ENCODE measurements at regions not wholly inside any gene's neighbourhood (a gene's known extent, or its start where the extent isn't known, plus 50 kb on each side); places are given as distances from the start of the nearest gene placed in this dataset.

- FAIRE-seq: no peak
- no peak overlapping the region for H3K4me3 ChIP-seq
- H3K4me2 ChIP-seq (ENCODE audit: control insufficient read depth, insufficient read depth): no peak overlapping the region
- no peak for DNase-seq (ENCODE audit: low read depth, low spot score)
- ChIA-PET RAD21 (ENCODE audit: unreplicated experiment) (no interaction called here), SMC1A (ENCODE audit: uncharacterized antibody, unreplicated experiment) (no interaction called here), POLR2A (interaction anchor here (0.5 kb wide), 1 partner anchor 9 kb away, joined by 3 read pairs; no protein-coding TSS in a partner anchor), CTCF (no interaction called here)
- 18% methylated on average over 3 of the region's 3 CpGs for WGBS (ENCODE audit: insufficient coverage, insufficient replicate concordance, low lambda C conversion rate, missing lambda C conversion rate)
- no peak overlapping the region for H3K27ac ChIP-seq (ENCODE audit: control insufficient read depth, insufficient read depth)
- H3K36me3 ChIP-seq (ENCODE audit: control insufficient read depth in 2 of 2, insufficient read depth in 2 of 2, low read length in 1 of 2): no peaks in the 10 kb centered on the region
- intact Hi-C loops (cut with micrococcal nuclease; ENCODE audit: unreplicated experiment) (no loop called here), in situ Hi-C loops (cut with MboI) (no loop called here)
- no peak for ATAC-seq
- no peaks in the 10 kb centered on the region for H3K9me3 ChIP-seq (replicated peaks; ENCODE audit: control insufficient read depth, insufficient read depth, low read length)
- no peak overlapping the region for H3K9ac ChIP-seq (ENCODE audit: control insufficient read depth, insufficient read depth, low read length)
- no TSS peak for BruUV-seq (replicated peaks)
- no peaks in the 10 kb centered on the region for H3K4me1 ChIP-seq (ENCODE audit: control insufficient read depth, insufficient read depth, low read length)
- H2AFZ ChIP-seq (ENCODE audit: control insufficient read depth, low read depth, low read length): no peak overlapping the region
- no peaks in the 10 kb centered on the region for H3K27me3 ChIP-seq (replicated peaks in 1 of 2; ENCODE audit: control insufficient read depth in 2 of 2, insufficient read depth in 2 of 2, low read length in 1 of 2)
- TF ChIP-seq NFYA (IDR thresholded peaks at IDR 0.05; ENCODE audit: borderline replicate concordance, low read depth, low read length): no peak
- no peak for TF ChIP-seq HDAC6 (IDR thresholded peaks at IDR 0.05; ENCODE audit: unreplicated experiment)
- no peak for TF ChIP-seq BRCA1 (IDR thresholded peaks at IDR 0.05; ENCODE audit: low read depth, low read length)
- TF ChIP-seq SMARCA5 (IDR thresholded peaks at IDR 0.05): no peak
- TF ChIP-seq SIN3A (IDR thresholded peaks at IDR 0.05; ENCODE audit: low read depth, low read length): no peak
- no peak for TF ChIP-seq RBBP5 (conservative IDR thresholded peaks at IDR 0.05)
- no peak for TF ChIP-seq IRF4 (IDR thresholded peaks at IDR 0.05; ENCODE audit: low read depth, low read length)
- no peak for TF ChIP-seq TBL1XR1 (IDR thresholded peaks at IDR 0.05; ENCODE audit: low read depth, low read length)
- no peak for TF ChIP-seq ZNF274 (IDR thresholded peaks at IDR 0.05; ENCODE audit: insufficient read depth, insufficient read length)
- no peak for TF ChIP-seq PAX8 (IDR thresholded peaks at IDR 0.05)
- H3K79me2 ChIP-seq (ENCODE audit: control insufficient read depth, insufficient read depth, low read length): no peaks in the 10 kb centered on the region
- H4K20me1 ChIP-seq (ENCODE audit: control insufficient read depth, insufficient read depth): no peaks in the 10 kb centered on the region
These were observed 386.6 kb upstream of the PRICKLE1 start for GRCh38 chr12:42976122-42976521.

- Histone ChIP-seq H3K9me3 (replicated peaks; ENCODE audit: control insufficient read depth, insufficient read depth, low read length) (no peaks in the 10 kb centered on the region), H3K79me2 (ENCODE audit: control insufficient read depth, insufficient read depth, low read length) (no peaks in the 10 kb centered on the region), H2AFZ (ENCODE audit: control insufficient read depth, low read depth, low read length) (no peak overlapping the region), H3K4me3 (no peak overlapping the region), H3K4me1 (ENCODE audit: control insufficient read depth, insufficient read depth, low read length) (no peaks in the 10 kb centered on the region), H3K36me3 (ENCODE audit: control insufficient read depth in 2 of 2, insufficient read depth in 2 of 2, low read length in 1 of 2) (no peaks in the 10 kb centered on the region), H3K27ac (ENCODE audit: control insufficient read depth, insufficient read depth) (no peak overlapping the region), H3K9ac (ENCODE audit: control insufficient read depth, insufficient read depth, low read length) (no peak overlapping the region), H3K4me2 (ENCODE audit: control insufficient read depth, insufficient read depth) (no peak overlapping the region), H3K27me3 (replicated peaks in 1 of 2; ENCODE audit: control insufficient read depth in 2 of 2, insufficient read depth in 2 of 2, low read length in 1 of 2) (no peaks in the 10 kb centered on the region), H4K20me1 (ENCODE audit: control insufficient read depth, insufficient read depth) (no peaks in the 10 kb centered on the region)
- FAIRE-seq (no peak), DNase-seq (ENCODE audit: low read depth, low spot score) (no peak), ATAC-seq (no peak)
- BruUV-seq (replicated peaks): no TSS peak
- in situ Hi-C loops (cut with MboI): no loop called here
- RAD21 ChIA-PET (ENCODE audit: unreplicated experiment): no interaction called here
- intact Hi-C loops (cut with micrococcal nuclease; ENCODE audit: unreplicated experiment): no loop called here
- SMC1A ChIA-PET (ENCODE audit: uncharacterized antibody, unreplicated experiment): no interaction called here
- WGBS (ENCODE audit: insufficient coverage, insufficient replicate concordance, low lambda C conversion rate, missing lambda C conversion rate): 44% methylated on average over 5 of the region's 5 CpGs
- POLR2A ChIA-PET: no interaction called here
- CTCF ChIA-PET: no interaction called here
- no peak for TF ChIP-seq IRF4 (IDR thresholded peaks at IDR 0.05; ENCODE audit: low read depth, low read length)
- TF ChIP-seq ZBTB33 (IDR thresholded peaks at IDR 0.05): no peak
- TF ChIP-seq NR2C2 (IDR thresholded peaks at IDR 0.05; ENCODE audit: borderline replicate concordance, control insufficient read depth, insufficient read length, low read depth): no peak
- no peak for TF ChIP-seq MYC (IDR thresholded peaks at IDR 0.05; ENCODE audit: insufficient read depth, insufficient read length, insufficient replicate concordance, low read length, severe bottlenecking)
- TF ChIP-seq ETV6 (conservative IDR thresholded peaks at IDR 0.05 in 1 of 2, IDR thresholded peaks at IDR 0.05 in 1 of 2; ENCODE audit: borderline replicate concordance in 1 of 2, low read depth in 1 of 2): no peak
- no peak for TF ChIP-seq STAT1 (conservative IDR thresholded peaks at IDR 0.05)
- TF ChIP-seq SUPT20H (IDR thresholded peaks at IDR 0.05; ENCODE audit: borderline replicate concordance, control insufficient read depth, low read depth, low read length): no peak
- TF ChIP-seq FOS (IDR thresholded peaks at IDR 0.05; ENCODE audit: borderline replicate concordance, extremely low read depth, insufficient read length): no peak
- TF ChIP-seq GATAD2B (conservative IDR thresholded peaks at IDR 0.05; ENCODE audit: low read depth): no peak
These were observed 379.8 kb upstream of the PRICKLE1 start for GRCh38 chr12:42969355-42969754.

Data from GM12878 (cell line).